Fibroblast of skin of left quadriceps (primary cell): ENCODE measurements at regions not wholly inside any gene's neighbourhood (a gene's known extent, or its start where the extent isn't known, plus 50 kb on each side); places are given as distances from the start of the nearest gene placed in this dataset.
A peak's percentile ranks its signal among the peaks of the same experiment; 100 is the strongest.
"Not testable (repeated sequence)": the region's sequence is repeated elsewhere in the genome, so short reads cannot be mapped to it uniquely, and the experiment has no call there.

ENCODE experiments used
- DNase-seq, 2 experiments: peaks; one replicate each; pipeline ENCODE4 v3.0.0-alpha.2; 2013; ENCODE audit warnings: low read depth in 2 of 2

- not testable (repeated sequence) for DNase-seq
These were observed 56.6 kb upstream of the ASNS start for GRCh38 chr7:97928844-97929243.

- peak; percentile 4 to 5 for DNase-seq
These were observed 55.9 kb upstream of the ASNS start for GRCh38 chr7:97927790-97928748.
